ENCODE measurements at regions not wholly inside any gene's neighbourhood (a gene's known extent, or its start where the extent isn't known, plus 50 kb on each side); places are given as distances from the start of the nearest gene placed in this dataset.

GRCh38 chr17:5759501-5759925 lies 175.2 kb upstream of the NLRP1 start:
- no peak for TF ChIP-seq CTCF (IDR thresholded peaks at IDR 0.05)
- TF ChIP-seq POLR2A (IDR thresholded peaks at IDR 0.05) = no peak
- TF ChIP-seq POLR2AphosphoS5 (IDR thresholded peaks at IDR 0.05) = no peak

Data from prostate gland (tissue), 2 donors.